PC-3 (cell line): ENCODE measurements at regions not wholly inside any gene's neighbourhood (a gene's known extent, or its start where the extent isn't known, plus 50 kb on each side); places are given as distances from the start of the nearest gene placed in this dataset.

Experiments
- ATAC-seq: fragments of 200-7000 bp; cut with Tn5 transposase; 2 replicates; pipeline ENCODE4 v1.9.1; 2020; ENCODE audit warnings: mild to moderate bottlenecking, moderate library complexity
- BruUV-seq: library from RNA; stranded (reverse); fragments of 400-500 nt; replicated peaks from 2 replicates; lab custom pipeline; 2021; lab: Mats Ljungman, UMichigan
- CTCF ChIA-PET: fragments of 300-600 bp; sonication (Branson Sonifier 250); formaldehyde crosslinking; loops from one replicate; lab custom pipeline; 2022; ENCODE audit warnings: antibody characterized with exemption; lab: Charles Lee
- POLR2A ChIA-PET: fragments of 300-600 bp; sonication (Branson Sonifier 250); formaldehyde crosslinking; loops from one replicate; lab custom pipeline; 2022; ENCODE audit warnings: antibody characterized with exemption; ENCODE audit not compliant: unreplicated experiment; lab: Charles Lee
- DNase-seq: peaks from one replicate; pipeline ENCODE4 v3.0.0-alpha.2; 2015
- H2AFZ ChIP-seq: fragments of 300-600 bp; sonication (generic); 2 replicates; pipeline ENCODE4 v1.6.0; 2016; ENCODE audit warnings: antibody characterized with exemption, low read length
- H3F3A ChIP-seq: fragments of 300-600 bp; sonication (generic); one replicate; pipeline ENCODE4 v1.6.0; 2017; ENCODE audit warnings: antibody characterized with exemption, low read length, control low read depth, mild to moderate bottlenecking; ENCODE audit not compliant: unreplicated experiment
- H3K27ac ChIP-seq: fragments of 300-600 bp; sonication (generic); 2 replicates; pipeline ENCODE4 v1.5.1; 2016; ENCODE audit warnings: mild to moderate bottlenecking, low read length
- H3K27me3 ChIP-seq: fragments of 300-600 bp; sonication (generic); 2 replicates; pipeline ENCODE4 v1.6.1; 2016; ENCODE audit warnings: low read length, mixed read lengths
- H3K36me3 ChIP-seq: fragments of 300-600 bp; sonication (generic); 2 replicates; pipeline ENCODE4 v1.6.1; 2016; ENCODE audit warnings: low read depth, mixed run types, low read length, mixed read lengths
- H3K4me1 ChIP-seq: fragments of 300-600 bp; sonication (generic); 2 replicates; pipeline ENCODE4 v1.5.1; 2016; ENCODE audit warnings: low read length; ENCODE audit not compliant: insufficient read depth
- H3K4me2 ChIP-seq: fragments of 300-600 bp; sonication (generic); 2 replicates; pipeline ENCODE4 v1.6.0; 2016; ENCODE audit warnings: low read length
- H3K4me3 ChIP-seq: fragments of 300-600 bp; sonication (generic); 2 replicates; pipeline ENCODE4 v1.5.1; 2016; ENCODE audit warnings: mild to moderate bottlenecking, low read length, mixed read lengths
- H3K79me2 ChIP-seq: fragments of 300-600 bp; sonication (generic); 2 replicates; pipeline ENCODE4 v1.6.1; 2017; ENCODE audit warnings: low read length, mixed read lengths
- H3K9ac ChIP-seq: fragments of 300-600 bp; sonication (generic); 2 replicates; pipeline ENCODE4 v1.6.0; 2016; ENCODE audit warnings: mild to moderate bottlenecking, low read length
- H3K9me2 ChIP-seq: fragments of 300-600 bp; sonication (generic); replicated peaks from 2 replicates; pipeline ENCODE4 v1.6.1; 2016; ENCODE audit warnings: mixed run types, low read length, mixed read lengths
- H3K9me3 ChIP-seq: fragments of 300-600 bp; sonication (generic); 2 replicates; pipeline ENCODE4 v1.6.1; 2016; ENCODE audit warnings: low read length, mixed read lengths
- H4K20me1 ChIP-seq: fragments of 300-600 bp; sonication (generic); 2 replicates; pipeline ENCODE4 v1.6.1; 2016; ENCODE audit warnings: low read length, mixed read lengths
- CTCF ChIP-seq: fragments of 300-600 bp; sonication (generic); conservative IDR thresholded peaks from 2 replicates; pipeline ENCODE4 v1.5.1; 2017; ENCODE audit warnings: antibody characterized with exemption, low read depth, mild to moderate bottlenecking, low read length
- EZH2 ChIP-seq: fragments of 300-600 bp; sonication (generic); IDR thresholded peaks from one replicate; pipeline ENCODE4 v1.6.1; 2017; ENCODE audit warnings: antibody characterized with exemption, mild to moderate bottlenecking, low read length; ENCODE audit not compliant: unreplicated experiment
- EZH2phosphoT487 ChIP-seq: fragments of 300-600 bp; sonication (generic); IDR thresholded peaks from 2 replicates; pipeline ENCODE4 v1.6.1; 2018; ENCODE audit warnings: mild to moderate bottlenecking, antibody characterized with exemption, low read length, borderline replicate concordance
- intact Hi-C: fragments of 100-400 bp; cut with micrococcal nuclease; formaldehyde crosslinking; loops from 2 replicates; pipeline ENCODE4 v1.9.0; 2023

GRCh38 chr16:64486561-64486960 lies 635.3 kb downstream of the CDH11 start:
- Histone ChIP-seq H2AFZ (no peak overlapping the region), H3K79me2 (no peaks in the 10 kb centered on the region), H3K4me2 (no peak overlapping the region), H3K36me3 (no peaks in the 10 kb centered on the region), H3K27ac (no peak overlapping the region), H4K20me1 (no peaks in the 10 kb centered on the region), H3K9me2 (no peaks in the 10 kb centered on the region), H3K27me3 (peaks cover 7% of the 10 kb centered on the region), H3K9me3 (no peaks in the 10 kb centered on the region), H3F3A (no peaks in the 10 kb centered on the region), H3K9ac (no peak overlapping the region), H3K4me1 (no peaks in the 10 kb centered on the region), H3K4me3 (no peak overlapping the region)
- DNase-seq, result no peak
- no peak for ATAC-seq
- ChIA-PET POLR2A (no interaction called here), CTCF (no interaction called here)
- TF ChIP-seq EZH2, result no peak
- no peak for TF ChIP-seq EZH2phosphoT487
- TF ChIP-seq CTCF, result no peak
- intact Hi-C loops, result no loop called here
- no TSS peak for BruUV-seq

GRCh38 chr16:64481497-64481896 lies 640.4 kb downstream of the CDH11 start:
- Histone ChIP-seq H4K20me1 (no peaks in the 10 kb centered on the region), H3K4me3 (no peak overlapping the region), H3K4me2 (no peak overlapping the region), H3K79me2 (no peaks in the 10 kb centered on the region), H2AFZ (no peak overlapping the region), H3K27ac (no peak overlapping the region), H3K36me3 (no peaks in the 10 kb centered on the region), H3K27me3 (peaks cover 3% of the 10 kb centered on the region; the same call in 1 of the 2 replicates), H3K4me1 (peaks cover 20% of the 10 kb centered on the region), H3F3A (no peaks in the 10 kb centered on the region), H3K9me3 (no peaks in the 10 kb centered on the region), H3K9me2 (no peaks in the 10 kb centered on the region), H3K9ac (no peak overlapping the region)
- DNase-seq, result no peak
- TF ChIP-seq EZH2 (no peak), CTCF (no peak), EZH2phosphoT487 (no peak)
- POLR2A ChIA-PET, result no interaction called here
- intact Hi-C loops, result no loop called here
- BruUV-seq, result no TSS peak
- CTCF ChIA-PET, result no interaction called here
- ATAC-seq, result no peak

GRCh38 chr16:64478252-64478906 lies 643.5 kb downstream of the CDH11 start:
- ChIA-PET CTCF (interaction anchor here (0.7 kb wide), 1 partner anchor 1017 kb away, joined by 3 read pairs; no protein-coding TSS in a partner anchor), POLR2A (no interaction called here)
- H3K27ac ChIP-seq, result peak overlapping the region; percentile 69
- no peaks in the 10 kb centered on the region for H3K9me3 ChIP-seq
- no peaks in the 10 kb centered on the region for H3K36me3 ChIP-seq
- peak; percentile 89 for DNase-seq
- no peak overlapping the region for H2AFZ ChIP-seq
- no peaks in the 10 kb centered on the region for H3K9me2 ChIP-seq
- BruUV-seq, result no TSS peak
- intact Hi-C loops, result loop anchor here (1.0 to 10.0 kb wide), 2 partner anchors 386 to 636 kb away; no protein-coding TSS in a partner anchor
- H3K4me3 ChIP-seq, result no peak overlapping the region
- no peaks in the 10 kb centered on the region for H4K20me1 ChIP-seq
- H3K27me3 ChIP-seq, result 0 out of 2 replicates have a peak, but pooled peaks cover 2% of the 10 kb centered on the region
- H3K79me2 ChIP-seq, result no peaks in the 10 kb centered on the region
- ATAC-seq, result peak; percentile 93
- TF ChIP-seq EZH2phosphoT487 (no peak), EZH2 (no peak), CTCF (no peak)
- peaks cover 20% of the 10 kb centered on the region for H3K4me1 ChIP-seq
- no peaks in the 10 kb centered on the region for H3F3A ChIP-seq
- no peak overlapping the region for H3K9ac ChIP-seq
- H3K4me2 ChIP-seq, result peak overlapping the region; percentile 60
